CD4-positive, alpha-beta T cell (primary cell): ENCODE measurements at regions not wholly inside any gene's neighbourhood (a gene's known extent, or its start where the extent isn't known, plus 50 kb on each side); places are given as distances from the start of the nearest gene placed in this dataset.

ENCODE experiments used
- ATAC-seq: fragments of 200-7000 bp; cut with Tn5 transposase; one replicate; pipeline ENCODE4 v1.10.0; 2022; ENCODE audit warnings: mild to moderate bottlenecking; ENCODE audit not compliant: poor library complexity
- CTCF ChIA-PET: fragments of 350-600 bp; sonication (Branson Sonifier 250); formaldehyde crosslinking; loops from one replicate; lab custom pipeline; 2021; ENCODE audit warnings: antibody characterized with exemption, inconsistent platforms; lab: Charles Lee
- POLR2A ChIA-PET: fragments of 350-600 bp; sonication (Branson Sonifier 250); formaldehyde crosslinking; loops from one replicate; lab custom pipeline; 2021; ENCODE audit warnings: antibody characterized with exemption, inconsistent platforms; lab: Charles Lee
- DNase-seq, 14 experiments: peaks; one replicate each; pipeline ENCODE4 v3.0.0-alpha.2; 2013 to 2020; ENCODE audit warnings: mixed read lengths in 2 of 14
- H3K27ac ChIP-seq, 2 donors: one replicate each; pipeline versions ENCODE4 v1.5.1 to v1.7.0; 2013; ENCODE audit warnings: low read length in 2 of 2, low read depth in 1 of 2, mild to moderate bottlenecking in 1 of 2
- H3K27me3 ChIP-seq, 2 experiments: 1 replicate in 1 of 2; 2 replicates in 1 of 2; pipeline versions ENCODE4 v1.6.1 to v1.7.0; 2013; ENCODE audit warnings: low read length in 2 of 2, control low read depth in 1 of 2, mild to moderate bottlenecking in 1 of 2, moderate library complexity in 1 of 2; ENCODE audit not compliant: insufficient read depth in 2 of 2, control insufficient read depth in 1 of 2
- H3K36me3 ChIP-seq: one replicate; pipeline ENCODE4 v1.6.1; 2013; ENCODE audit warnings: low read length, control low read depth; ENCODE audit not compliant: insufficient read depth
- H3K4me1 ChIP-seq: one replicate; pipeline ENCODE4 v1.6.1; 2013; ENCODE audit warnings: low read length, control low read depth; ENCODE audit not compliant: insufficient read depth
- H3K4me3 ChIP-seq: one replicate; pipeline ENCODE4 v1.5.1; 2013; ENCODE audit warnings: mild to moderate bottlenecking, low read length, moderate library complexity
- H3K9me3 ChIP-seq, 2 experiments: 1 replicate in 1 of 2; 2 replicates in 1 of 2; pipeline versions ENCODE4 v1.6.1 to v1.7.0; 2013; ENCODE audit warnings: low read length in 2 of 2, mild to moderate bottlenecking in 2 of 2, control low read depth in 1 of 2, moderate library complexity in 1 of 2; ENCODE audit not compliant: control insufficient read depth in 1 of 2, insufficient read depth in 1 of 2
- H3K27ac Mint-ChIP-seq: one replicate; pipeline ENCODE4 v1.8.0; 2020; ENCODE audit warnings: mixed read lengths
- H3K27me3 Mint-ChIP-seq: one replicate; pipeline ENCODE4 v1.8.0; 2021; ENCODE audit warnings: mixed read lengths
- H3K36me3 Mint-ChIP-seq: one replicate; pipeline ENCODE4 v1.8.0; 2021; ENCODE audit warnings: low read depth, mixed read lengths
- H3K4me1 Mint-ChIP-seq: one replicate; pipeline ENCODE4 v1.8.0; 2021; ENCODE audit warnings: low read depth, mixed read lengths
- H3K4me3 Mint-ChIP-seq: one replicate; pipeline ENCODE4 v1.8.0; 2020; ENCODE audit warnings: mild to moderate bottlenecking, mixed read lengths
- H3K9me3 Mint-ChIP-seq: one replicate; pipeline ENCODE4 v1.8.0; 2020; ENCODE audit warnings: mixed read lengths
- intact Hi-C, 2 experiments: fragments of 100-400 bp; cut with DNase I in 1 of 2; cut with micrococcal nuclease in 1 of 2; formaldehyde crosslinking; loops; one replicate each; pipeline versions ENCODE4 v1.15.1 to v1.9.0; 2023 to 2025; cut with DNase I, micrococcal nuclease
- TF ChIP-seq, protein P1 (sequence below): fragments of 200-600 bp; IDR thresholded peaks from one replicate; pipeline ENCODE4 v1.8.0; 2022; ENCODE audit warnings: antibody characterized with exemption, mild to moderate bottlenecking

DNA sequence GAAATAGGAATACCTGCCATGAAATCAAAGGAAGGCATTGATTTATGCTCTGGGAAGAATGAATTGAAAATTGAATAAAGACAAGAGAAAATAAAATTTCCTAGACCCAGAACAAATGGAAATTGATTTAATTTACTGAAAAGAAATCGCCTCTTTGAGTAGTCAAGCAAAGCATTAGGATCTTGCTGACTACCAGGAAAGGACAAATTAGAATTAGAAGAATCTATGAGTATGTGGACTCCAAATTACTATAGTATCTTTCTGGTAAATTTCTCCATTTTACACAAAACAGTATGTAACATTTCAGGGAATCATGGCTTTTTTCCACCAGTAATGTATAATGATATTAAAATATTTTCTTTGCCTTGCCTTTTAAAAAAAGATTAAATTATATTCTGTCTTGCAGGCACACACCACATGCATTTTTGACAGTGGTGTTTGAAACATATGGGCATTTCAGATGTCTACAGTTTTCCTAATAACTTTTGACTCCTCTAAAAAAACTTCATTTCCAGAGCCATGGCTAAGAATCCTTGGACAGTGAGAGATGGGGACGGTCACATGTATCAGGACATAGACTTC is 768.7 kb upstream of the NRSN1 start:
- no peaks in the 10 kb centered on the region for H3K36me3 ChIP-seq
- Mint-ChIP-seq H3K27ac (no peak overlapping the region), H3K9me3 (peaks cover 5% of the 10 kb centered on the region), H3K4me1 (no peaks in the 10 kb centered on the region), H3K27me3 (no peaks in the 10 kb centered on the region), H3K36me3 (no peaks in the 10 kb centered on the region), H3K4me3 (no peak overlapping the region)
- H3K27me3 ChIP-seq, result no peaks in the 10 kb centered on the region
- DNase-seq (no peak), ATAC-seq (no peak)
- no peaks in the 10 kb centered on the region for H3K4me1 ChIP-seq
- intact Hi-C loops, result no loop called here
- H3K9me3 ChIP-seq, result no peaks in the 10 kb centered on the region
- TF ChIP-seq, protein P1, sequence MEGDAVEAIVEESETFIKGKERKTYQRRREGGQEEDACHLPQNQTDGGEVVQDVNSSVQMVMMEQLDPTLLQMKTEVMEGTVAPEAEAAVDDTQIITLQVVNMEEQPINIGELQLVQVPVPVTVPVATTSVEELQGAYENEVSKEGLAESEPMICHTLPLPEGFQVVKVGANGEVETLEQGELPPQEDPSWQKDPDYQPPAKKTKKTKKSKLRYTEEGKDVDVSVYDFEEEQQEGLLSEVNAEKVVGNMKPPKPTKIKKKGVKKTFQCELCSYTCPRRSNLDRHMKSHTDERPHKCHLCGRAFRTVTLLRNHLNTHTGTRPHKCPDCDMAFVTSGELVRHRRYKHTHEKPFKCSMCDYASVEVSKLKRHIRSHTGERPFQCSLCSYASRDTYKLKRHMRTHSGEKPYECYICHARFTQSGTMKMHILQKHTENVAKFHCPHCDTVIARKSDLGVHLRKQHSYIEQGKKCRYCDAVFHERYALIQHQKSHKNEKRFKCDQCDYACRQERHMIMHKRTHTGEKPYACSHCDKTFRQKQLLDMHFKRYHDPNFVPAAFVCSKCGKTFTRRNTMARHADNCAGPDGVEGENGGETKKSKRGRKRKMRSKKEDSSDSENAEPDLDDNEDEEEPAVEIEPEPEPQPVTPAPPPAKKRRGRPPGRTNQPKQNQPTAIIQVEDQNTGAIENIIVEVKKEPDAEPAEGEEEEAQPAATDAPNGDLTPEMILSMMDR, result no peak
- POLR2A ChIA-PET, result no interaction called here
- H3K27ac ChIP-seq, result no peak overlapping the region
- H3K4me3 ChIP-seq, result no peak overlapping the region
- CTCF ChIA-PET, result no interaction called here

DNA sequence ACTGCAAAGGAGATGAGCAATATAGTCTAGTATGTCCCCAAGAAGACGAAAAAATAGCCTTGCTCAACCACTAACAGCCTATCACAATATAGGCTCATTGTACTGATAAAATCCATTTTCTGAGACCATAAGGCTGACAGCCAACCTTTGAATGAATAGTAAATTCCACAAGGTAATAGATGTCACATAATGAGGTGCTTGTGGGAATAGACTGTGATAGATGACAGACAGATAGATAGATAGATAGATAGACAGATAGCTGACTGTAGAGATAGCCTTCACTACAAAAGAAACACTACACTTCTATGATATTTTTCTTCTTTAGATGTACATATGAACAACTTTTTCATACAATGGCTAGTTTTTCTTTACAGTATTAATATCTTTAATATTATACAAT is 760.3 kb upstream of the NRSN1 start:
- TF ChIP-seq, protein P1, result no peak
- Histone ChIP-seq H3K27me3 (no peaks in the 10 kb centered on the region), H3K27ac (no peak overlapping the region), H3K4me3 (no peak overlapping the region), H3K9me3 (no peaks in the 10 kb centered on the region), H3K36me3 (no peaks in the 10 kb centered on the region), H3K4me1 (no peaks in the 10 kb centered on the region)
- Mint-ChIP-seq H3K4me3 (no peak overlapping the region), H3K4me1 (no peaks in the 10 kb centered on the region), H3K27me3 (no peaks in the 10 kb centered on the region), H3K9me3 (peaks cover 3% of the 10 kb centered on the region), H3K36me3 (no peaks in the 10 kb centered on the region), H3K27ac (no peak overlapping the region)
- intact Hi-C loops, result no loop called here
- ChIA-PET CTCF (no interaction called here), POLR2A (no interaction called here)
- no peak for DNase-seq
- no peak for ATAC-seq

DNA sequence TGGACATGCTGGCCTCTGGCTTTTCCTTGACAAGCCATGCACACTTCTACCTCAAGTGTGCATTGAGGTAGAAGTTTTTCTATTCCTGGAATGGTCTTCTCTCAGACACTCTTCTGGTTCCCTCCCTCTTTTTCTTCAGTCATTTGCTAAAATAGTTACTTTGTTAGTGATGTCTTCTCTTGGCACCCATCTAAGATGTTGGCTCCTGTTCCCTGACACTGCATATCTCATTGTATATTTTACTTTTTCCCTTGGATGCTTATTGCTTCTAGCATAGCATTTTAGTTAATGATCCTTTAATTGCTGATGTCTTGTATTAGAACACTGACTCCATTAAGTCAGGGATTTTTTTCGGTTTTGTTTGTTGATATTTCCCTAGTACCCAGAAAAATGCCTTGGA is 758.7 kb upstream of the NRSN1 start:
- TF ChIP-seq, protein P1, result no peak
- no peak overlapping the region for H3K4me3 Mint-ChIP-seq
- intact Hi-C loops, result no loop called here
- no peaks in the 10 kb centered on the region for H3K36me3 Mint-ChIP-seq
- Histone ChIP-seq H3K4me1 (no peaks in the 10 kb centered on the region), H3K4me3 (no peak overlapping the region), H3K27me3 (no peaks in the 10 kb centered on the region), H3K27ac (no peak overlapping the region), H3K36me3 (no peaks in the 10 kb centered on the region), H3K9me3 (no peaks in the 10 kb centered on the region)
- peaks cover 3% of the 10 kb centered on the region for H3K9me3 Mint-ChIP-seq
- DNase-seq, result no peak
- CTCF ChIA-PET, result no interaction called here
- POLR2A ChIA-PET, result no interaction called here
- no peak for ATAC-seq
- H3K4me1 Mint-ChIP-seq, result no peaks in the 10 kb centered on the region
- no peak overlapping the region for H3K27ac Mint-ChIP-seq
- H3K27me3 Mint-ChIP-seq, result no peaks in the 10 kb centered on the region
